GM12878 (cell line): ENCODE measurements at regions not wholly inside any gene's neighbourhood (a gene's known extent, or its start where the extent isn't known, plus 50 kb on each side); places are given as distances from the start of the nearest gene placed in this dataset.

Experiments used
- ATAC-seq: fragments of 200-7000 bp; cut with Tn5 transposase; 3 replicates; pipeline ENCODE4 v1.9.1; 2020; ENCODE audit warnings: mild to moderate bottlenecking, moderate library complexity
- BruUV-seq: library from RNA; stranded (reverse); fragments of 400-500 nt; replicated peaks from 2 replicates; lab custom pipeline; 2021; lab: Mats Ljungman, UMichigan
- CTCF ChIA-PET: fragments of 300-600 bp; sonication (Branson Sonifier 250); formaldehyde crosslinking; extraction: SDS; loops from one replicate; lab custom pipeline; 2021; ENCODE audit warnings: inconsistent platforms; lab: Yijun Ruan, JAX
- POLR2A ChIA-PET: fragments of 350-600 bp; formaldehyde crosslinking; extraction: SDS; loops from one replicate; lab custom pipeline; 2021; ENCODE audit warnings: inconsistent platforms; lab: Charles Lee
- RAD21 ChIA-PET: fragments of 300-600 bp; sonication (Branson Sonifier 250); formaldehyde crosslinking; loops from one replicate; lab custom pipeline; 2023; ENCODE audit warnings: antibody characterized with exemption; ENCODE audit not compliant: unreplicated experiment; lab: Charles Lee
- SMC1A ChIA-PET: fragments of 300-600 bp; sonication (Branson Sonifier 250); formaldehyde crosslinking; loops from one replicate; lab custom pipeline; 2023; ENCODE audit not compliant: unreplicated experiment, uncharacterized antibody; lab: Charles Lee
- DNase-seq: peaks from one replicate; pipeline ENCODE4 v3.0.0-alpha.2; 2011; ENCODE audit warnings: low read depth, low spot score
- FAIRE-seq: peaks from 3 replicates; lab custom pipeline; 2011; peaks lifted over from hg19 to GRCh38; lab: Jason Lieb, UNC
- H2AFZ ChIP-seq: 2 replicates; pipeline ENCODE4 v1.6.0; 2011; ENCODE audit warnings: low read depth, low read length, control low read depth; ENCODE audit not compliant: control insufficient read depth
- H3K27ac ChIP-seq: 2 replicates; pipeline ENCODE4 v1.5.1; 2011; ENCODE audit warnings: control low read depth; ENCODE audit not compliant: control insufficient read depth, insufficient read depth
- H3K27me3 ChIP-seq, 2 experiments: replicated peaks in 1 of 2; 2 replicates each; pipeline versions ENCODE4 v1.6.0 to v1.6.1; 2011; ENCODE audit warnings: low read length in 1 of 2; ENCODE audit not compliant: control insufficient read depth in 2 of 2, insufficient read depth in 2 of 2
- H3K36me3 ChIP-seq, 2 experiments: 2 replicates each; pipeline ENCODE4 v1.5.1; 2011; ENCODE audit warnings: low read length in 1 of 2; ENCODE audit not compliant: control insufficient read depth in 2 of 2, insufficient read depth in 2 of 2
- H3K4me1 ChIP-seq: 2 replicates; pipeline ENCODE4 v1.6.1; 2011; ENCODE audit warnings: mild to moderate bottlenecking, low read length, moderate library complexity, mixed read lengths; ENCODE audit not compliant: control insufficient read depth, insufficient read depth
- H3K4me2 ChIP-seq: 2 replicates; pipeline ENCODE4 v1.6.0; 2011; ENCODE audit warnings: control low read depth; ENCODE audit not compliant: control insufficient read depth, insufficient read depth
- H3K4me3 ChIP-seq: fragments of 200-600 bp; sonication (generic); 2 replicates; pipeline ENCODE4 v1.5.1; 2016
- H3K79me2 ChIP-seq: 2 replicates; pipeline ENCODE4 v1.6.0; 2011; ENCODE audit warnings: low read length; ENCODE audit not compliant: control insufficient read depth, insufficient read depth
- H3K9ac ChIP-seq: 2 replicates; pipeline ENCODE4 v1.8.0; 2011; ENCODE audit warnings: low read length, control low read depth, mixed read lengths; ENCODE audit not compliant: control insufficient read depth, insufficient read depth
- H3K9me3 ChIP-seq: replicated peaks from 3 replicates; pipeline ENCODE4 v1.5.1; 2011; ENCODE audit warnings: mild to moderate bottlenecking, low read length; ENCODE audit not compliant: control insufficient read depth, insufficient read depth
- H4K20me1 ChIP-seq: 2 replicates; pipeline ENCODE4 v1.6.0; 2011; ENCODE audit not compliant: control insufficient read depth, insufficient read depth
- ELK1 ChIP-seq: IDR thresholded peaks from 2 replicates; pipeline ENCODE4 v1.6.1; 2012; ENCODE audit warnings: low read depth, low read length, improper control_type of control experiment
- HDAC2 ChIP-seq: fragments of 200-600 bp; sonication (generic); IDR thresholded peaks from 2 replicates; pipeline ENCODE4 v1.6.1; 2017
- MEF2B ChIP-seq: fragments of 450-650 bp; IDR thresholded peaks from 2 replicates; pipeline ENCODE4 v1.6.1; 2018; ENCODE audit warnings: mild to moderate bottlenecking, moderate library complexity; ENCODE audit not compliant: partially characterized antibody, poor library complexity, severe bottlenecking
- MLLT1 ChIP-seq: fragments of 450-650 bp; IDR thresholded peaks from 2 replicates; pipeline ENCODE4 v1.6.1; 2016; ENCODE audit warnings: mild to moderate bottlenecking
- MXI1 ChIP-seq: fragments of 150-350 bp; IDR thresholded peaks from 2 replicates; pipeline ENCODE4 v1.6.1; 2011; ENCODE audit warnings: low read depth, mild to moderate bottlenecking, inconsistent platforms, low read length, improper control_type of control experiment
- NR2C1 ChIP-seq: fragments of 450-650 bp; IDR thresholded peaks from 2 replicates; pipeline ENCODE4 v1.6.1; 2017; ENCODE audit warnings: antibody characterized with exemption, mild to moderate bottlenecking, moderate library complexity
- POLR2A ChIP-seq: IDR thresholded peaks from 2 replicates; pipeline ENCODE4 v1.6.1; 2011; ENCODE audit warnings: low read depth, mild to moderate bottlenecking, low read length
- POLR2AphosphoS5 ChIP-seq: IDR thresholded peaks from 2 replicates; pipeline ENCODE4 v1.6.1; 2011; ENCODE audit warnings: mild to moderate bottlenecking, low read length, inconsistent platforms
- RB1 ChIP-seq: fragments of 450-650 bp; formaldehyde crosslinking; IDR thresholded peaks from 2 replicates; pipeline ENCODE4 v1.6.1; 2017; ENCODE audit warnings: mild to moderate bottlenecking, borderline replicate concordance
- SMC3 ChIP-seq: IDR thresholded peaks from 2 replicates; pipeline ENCODE4 v1.6.1; 2011; ENCODE audit warnings: low read length, improper control_type of control experiment, borderline replicate concordance
- SRF ChIP-seq, 2 experiments: IDR thresholded peaks; 2 replicates each; pipeline ENCODE4 v1.6.1; 2011; ENCODE audit warnings: low read depth in 2 of 2, low read length in 2 of 2, mild to moderate bottlenecking in 1 of 2, moderate library complexity in 1 of 2
- WRNIP1 ChIP-seq: IDR thresholded peaks from 2 replicates; pipeline ENCODE4 v1.6.1; 2011; ENCODE audit warnings: low read depth, low read length, improper control_type of control experiment, borderline replicate concordance
- ZBTB11 ChIP-seq: fragments of 450-650 bp; formaldehyde crosslinking; IDR thresholded peaks from 2 replicates; pipeline ENCODE4 v1.5.0; 2022; ENCODE audit warnings: mild to moderate bottlenecking, missing genetic modification characterization
- WGBS: methylation state at CpG from one replicate; pipeline ENCODE4 v1.1.6; 2016; ENCODE audit warnings: low lambda C conversion rate; ENCODE audit not compliant: insufficient replicate concordance, insufficient coverage; ENCODE audit errors: missing lambda C conversion rate; 5-methylcytosine and 5-hydroxymethylcytosine counted together
- in situ Hi-C: fragments of 300-500 bp; cut with MboI; formaldehyde crosslinking; loops from 9 replicates; pipeline ENCODE4 v1.14.3; 2018; ENCODE audit warnings: mixed read lengths
- intact Hi-C: fragments of 100-400 bp; cut with micrococcal nuclease; formaldehyde crosslinking; loops from one replicate; pipeline ENCODE4 v1.14.2; 2022; ENCODE audit not compliant: unreplicated experiment

- H3K79me2 ChIP-seq: no peaks in the 10 kb centered on the region
- in situ Hi-C loops: no loop called here
- no peaks in the 10 kb centered on the region for H3K36me3 ChIP-seq
- no peak overlapping the region for H3K4me3 ChIP-seq
- H3K9me3 ChIP-seq: no peaks in the 10 kb centered on the region; the same call in 2 of the 3 replicates
- ChIA-PET CTCF (interaction anchor here (0.6 kb wide), 1 partner anchor 271 kb away, joined by 3 read pairs; no protein-coding TSS in a partner anchor), POLR2A (no interaction called here), RAD21 (no interaction called here), SMC1A (no interaction called here)
- FAIRE-seq (no peak), DNase-seq (no peak), ATAC-seq (no peak)
- H3K27me3 ChIP-seq: no peaks in the 10 kb centered on the region
- 2% methylated on average over 3 of the region's 3 CpGs for WGBS
- H3K4me2 ChIP-seq: no peak overlapping the region
- TF ChIP-seq NR2C1: no peak
- no peak for TF ChIP-seq RB1
- no peak for TF ChIP-seq MXI1
- TF ChIP-seq MLLT1: no peak
- no peak for TF ChIP-seq HDAC2
- no peak for TF ChIP-seq POLR2AphosphoS5
- TF ChIP-seq ZBTB11 (CRISPR knock-in tag): no peak
- TF ChIP-seq SMC3: no peak
- no peak for TF ChIP-seq POLR2A
- no peak for TF ChIP-seq MEF2B
- no peak for TF ChIP-seq ELK1
- no peak for TF ChIP-seq WRNIP1
- TF ChIP-seq SRF (IDR thresholded peaks at IDR 0.05; ENCODE audit: low read depth in 2 of 2, low read length in 2 of 2): no peak
- no TSS peak for BruUV-seq
- no peak overlapping the region for H3K27ac ChIP-seq
- no peaks in the 10 kb centered on the region for H4K20me1 ChIP-seq
- H2AFZ ChIP-seq: no peak overlapping the region
- no peak overlapping the region for H3K9ac ChIP-seq
- H3K4me1 ChIP-seq: no peaks in the 10 kb centered on the region
- intact Hi-C loops: no loop called here
Observed at GRCh38 chr19:31533114-31533513, 183.9 kb upstream of the TSHZ3 start.
